HEK293 (cell line): ENCODE measurements at regions not wholly inside any gene's neighbourhood (a gene's known extent, or its start where the extent isn't known, plus 50 kb on each side); places are given as distances from the start of the nearest gene placed in this dataset.

Experiments
- CTCF ChIA-PET: fragments of 350-600 bp; formaldehyde crosslinking; extraction: SDS; loops from one replicate; lab custom pipeline; 2021; ENCODE audit warnings: antibody characterized with exemption; lab: Yijun Ruan, JAX
- POLR2A ChIA-PET: fragments of 300-600 bp; formaldehyde crosslinking; extraction: SDS; loops from one replicate; lab custom pipeline; 2020; ENCODE audit warnings: antibody characterized with exemption, inconsistent platforms; lab: Yijun Ruan, JAX
- H3K27ac ChIP-seq: fragments of 200-500 bp; sonication (Bioruptor generic); 2 replicates; pipeline ENCODE4 v1.5.1; 2014; ENCODE audit warnings: low read depth, low read length, control low read depth, inconsistent platforms; ENCODE audit errors: extremely low read depth
- H3K36me3 ChIP-seq, 2 experiments: fragments of 200-500 bp in 1 of 2; sonication (Bioruptor generic) in 1 of 2; 1 replicate in 1 of 2; 2 replicates in 1 of 2; pipeline ENCODE4 v1.5.1; 2014 to 2017; ENCODE audit warnings: inconsistent platforms in 2 of 2, low read length in 2 of 2; ENCODE audit not compliant: control insufficient read depth in 2 of 2, insufficient read depth in 1 of 2
- H3K4me1 ChIP-seq: fragments of 200-500 bp; sonication (Bioruptor generic); 2 replicates; pipeline ENCODE4 v1.5.1; 2014; ENCODE audit warnings: mild to moderate bottlenecking, low read length, inconsistent platforms; ENCODE audit not compliant: control insufficient read depth, insufficient read depth
- H3K4me3 ChIP-seq: 2 replicates; pipeline ENCODE4 v1.5.1; 2011; ENCODE audit warnings: low read depth, mild to moderate bottlenecking, control low read depth, low read length, moderate library complexity
- H3K9me3 ChIP-seq: fragments of 200-500 bp; sonication (Bioruptor generic); 2 replicates; pipeline ENCODE4 v1.5.1; 2014; ENCODE audit warnings: low read depth, low read length, inconsistent platforms; ENCODE audit not compliant: control insufficient read depth, insufficient read depth
- BCL11A ChIP-seq: fragments of 450-650 bp; formaldehyde crosslinking; IDR thresholded peaks from 2 replicates; pipeline ENCODE4 v1.5.1; 2016; ENCODE audit warnings: low read depth, missing biosample characterization, missing genetic modification characterization
- ZEB2 ChIP-seq: fragments of 450-650 bp; formaldehyde crosslinking; IDR thresholded peaks from 2 replicates; pipeline ENCODE4 v1.5.1; 2016; ENCODE audit warnings: missing biosample characterization, missing genetic modification characterization
- ZNF16 ChIP-seq: fragments of 450-650 bp; formaldehyde crosslinking; IDR thresholded peaks from 2 replicates; pipeline ENCODE4 v1.5.1; 2016; ENCODE audit warnings: low read depth, missing biosample characterization, missing genetic modification characterization
- ZNF223 ChIP-seq: fragments of 450-650 bp; formaldehyde crosslinking; IDR thresholded peaks from 2 replicates; pipeline ENCODE4 v1.5.1; 2016; ENCODE audit warnings: missing biosample characterization, missing genetic modification characterization

DNA sequence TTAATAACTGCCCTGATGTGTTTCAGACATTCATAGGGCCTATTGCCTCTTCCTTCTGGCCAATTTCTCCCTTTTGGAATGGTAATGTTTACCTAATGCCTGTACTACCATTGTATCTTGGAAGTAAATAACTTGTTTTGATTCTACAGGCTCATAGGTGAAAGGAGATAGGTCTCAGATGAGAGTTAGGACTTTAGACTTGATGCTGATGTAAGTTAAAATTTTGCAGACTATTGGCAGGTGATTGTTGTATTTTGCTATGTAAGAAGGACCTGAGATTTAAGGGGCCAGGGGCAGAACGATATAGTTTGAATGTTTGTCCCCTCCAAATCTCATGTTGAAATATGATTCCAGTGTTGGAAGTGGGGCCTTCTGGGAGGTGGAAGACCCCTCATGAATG is 215.5 kb downstream of the SLC39A8 start:
- Histone ChIP-seq H3K27ac (no peak overlapping the region), H3K9me3 (no peaks in the 10 kb centered on the region), H3K4me1 (no peaks in the 10 kb centered on the region), H3K4me3 (no peak overlapping the region), H3K36me3 (no peaks in the 10 kb centered on the region)
- CTCF ChIA-PET = no interaction called here
- POLR2A ChIA-PET = interaction anchor here (0.6 kb wide), 1 partner anchor 1287 kb away, joined by 3 read pairs; no protein-coding TSS in a partner anchor
- TF ChIP-seq ZNF16 (tag by site-specific recombination) (no peak), ZNF223 (tag by site-specific recombination) (no peak), BCL11A (no peak), ZEB2 (tag by site-specific recombination) (no peak)
